DMS114 treated with DMSO at 0.1 percent for 48 hours (cell line): ENCODE measurements at regions not wholly inside any gene's neighbourhood (a gene's known extent, or its start where the extent isn't known, plus 50 kb on each side); places are given as distances from the start of the nearest gene placed in this dataset.

Experiments used
- DNase-seq: peaks from one replicate; lab custom pipeline; 2025; ENCODE audit not compliant: unreplicated experiment; lab: John Stamatoyannopoulos, UW

GRCh38 chr3:24830230-24831152 is 335.8 kb upstream of the THRB start:
- DNase-seq: no peak

- no peak for DNase-seq
Observed at GRCh38 chr3:24831221-24831620, 336.6 kb upstream of the THRB start.

GRCh38 chr3:24832891-24833290 is 338.2 kb upstream of the THRB start:
- DNase-seq: no peak

- no peak for DNase-seq
Observed at GRCh38 chr3:24834442-24834841, 339.8 kb upstream of the THRB start.

GRCh38 chr3:24835510-24835909 is 340.9 kb upstream of the THRB start:
- no peak for DNase-seq

GRCh38 chr3:24837601-24838000 is 343.0 kb upstream of the THRB start:
- DNase-seq: no peak

GRCh38 chr3:24838533-24838932 is 343.9 kb upstream of the THRB start:
- DNase-seq: no peak

- DNase-seq: no peak
Observed at GRCh38 chr3:24843955-24844354, 349.3 kb upstream of the THRB start.

GRCh38 chr3:24845524-24846155 is 351.0 kb upstream of the THRB start:
- DNase-seq: no peak

GRCh38 chr3:24846286-24846860 is 351.7 kb upstream of the THRB start:
- no peak for DNase-seq

GRCh38 chr3:24850245-24850644 is 355.6 kb upstream of the THRB start:
- no peak for DNase-seq

GRCh38 chr3:24853685-24854490 is 359.2 kb upstream of the THRB start:
- no peak for DNase-seq

- no peak for DNase-seq
Observed at GRCh38 chr3:24854748-24855147, 360.1 kb upstream of the THRB start.

GRCh38 chr3:24857945-24858344 is 363.3 kb upstream of the THRB start:
- no peak for DNase-seq

- no peak for DNase-seq
Observed at GRCh38 chr3:24863215-24863614, 368.6 kb upstream of the THRB start.

GRCh38 chr3:24867783-24868182 is 373.1 kb upstream of the THRB start:
- DNase-seq: no peak

GRCh38 chr3:24881239-24881638 is 386.6 kb upstream of the THRB start:
- DNase-seq: no peak

- no peak for DNase-seq
Observed at GRCh38 chr3:24886501-24886900, 391.9 kb upstream of the THRB start.

- DNase-seq: no peak
Observed at GRCh38 chr3:24890012-24890411, 395.4 kb upstream of the THRB start.

GRCh38 chr3:24899373-24899772 is 404.7 kb upstream of the THRB start:
- no peak for DNase-seq

GRCh38 chr3:24899901-24900603 is 405.4 kb upstream of the THRB start:
- no peak for DNase-seq
